ENCODE measurements at regions not wholly inside any gene's neighbourhood (a gene's known extent, or its start where the extent isn't known, plus 50 kb on each side); places are given as distances from the start of the nearest gene placed in this dataset.
"Not testable (repeated sequence)": the region's sequence is repeated elsewhere in the genome, so short reads cannot be mapped to it uniquely, and the experiment has no call there.

DNA sequence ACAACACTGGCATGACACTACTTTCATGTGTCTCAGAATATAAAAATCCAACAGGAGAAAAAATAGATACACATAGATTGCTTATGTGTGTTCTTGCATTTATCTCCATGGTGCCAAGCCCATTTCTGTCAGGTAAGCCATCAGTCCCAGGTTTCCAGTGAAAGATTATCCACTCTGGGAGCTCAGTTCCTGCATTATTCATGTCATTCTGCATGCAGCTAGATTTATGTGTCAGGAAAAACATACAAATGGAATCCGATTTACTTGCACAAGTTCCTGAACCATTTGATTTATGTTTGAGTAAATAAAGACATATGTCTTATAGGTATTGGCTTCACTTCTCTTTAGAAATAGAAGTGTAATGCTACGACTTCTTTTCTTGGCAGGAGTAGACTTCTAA lies 569.7 kb downstream of the KCNJ2 start:
- H3K4me3 ChIP-seq (ENCODE audit: low read depth, low read length), result no peak overlapping the region
- DNase-seq (ENCODE audit: low read depth), result no peak

DNA sequence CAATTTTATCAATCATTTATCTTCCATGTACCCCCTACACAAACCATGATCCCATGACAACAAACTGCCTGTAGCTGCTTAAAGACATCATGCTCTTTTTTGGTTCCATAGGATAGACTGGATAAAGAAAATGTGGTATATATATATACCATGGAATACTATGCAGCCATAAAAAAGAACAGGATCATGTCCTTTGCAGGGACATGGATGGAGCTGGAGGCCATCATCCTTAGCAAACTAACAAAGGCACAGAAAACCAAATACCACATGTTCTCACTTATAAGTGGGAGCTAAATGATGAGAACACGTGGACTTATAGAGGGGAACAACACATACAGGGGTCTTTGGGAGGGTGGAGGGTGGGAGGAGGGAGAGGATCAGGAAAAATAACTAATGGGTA lies 577.2 kb downstream of the KCNJ2 start:
- DNase-seq (ENCODE audit: low read depth); H3K4me3 ChIP-seq (ENCODE audit: low read depth, low read length): not testable (repeated sequence)

DNA sequence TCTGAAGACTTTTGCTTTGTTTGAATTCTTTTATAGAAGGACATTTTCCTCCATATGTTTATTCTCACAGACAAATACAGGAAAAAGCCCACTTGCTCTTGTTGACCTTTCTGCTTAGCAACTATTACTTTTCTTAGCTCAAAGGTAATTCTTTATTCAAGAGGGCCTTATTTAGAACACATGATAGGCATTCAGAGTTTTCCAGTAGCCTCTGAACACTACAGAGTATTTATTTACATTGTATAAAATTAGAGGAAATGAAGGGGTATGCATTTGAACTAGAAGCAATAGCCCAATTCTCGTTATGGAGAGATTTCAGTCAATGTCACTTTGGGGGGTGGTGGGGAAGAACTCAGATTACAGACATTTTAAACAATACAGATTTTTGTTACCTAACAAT lies 581.7 kb downstream of the KCNJ2 start:
- no peak for DNase-seq (ENCODE audit: low read depth)
- no peak overlapping the region for H3K4me3 ChIP-seq (ENCODE audit: low read depth, low read length)

DNA sequence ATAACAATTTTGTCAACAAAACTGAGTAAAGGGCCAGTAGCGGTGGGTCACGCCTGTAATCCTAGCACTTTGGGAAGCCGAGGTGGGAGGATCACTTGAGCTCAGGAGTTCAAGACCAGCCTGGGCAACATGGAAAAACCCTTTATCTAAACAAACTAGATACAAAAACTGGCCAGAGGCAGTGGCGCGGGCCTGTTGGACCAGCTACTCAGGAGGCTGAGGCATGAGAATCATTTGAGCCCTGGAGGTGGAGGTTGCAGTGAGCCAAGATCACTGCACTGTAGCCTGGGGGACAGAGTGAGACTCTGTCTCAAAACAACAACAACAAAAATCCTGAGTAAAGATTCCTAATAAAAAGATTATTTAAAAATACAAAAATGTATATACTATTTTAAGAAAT lies 583.1 kb downstream of the KCNJ2 start:
- DNase-seq (ENCODE audit: low read depth); H3K4me3 ChIP-seq (ENCODE audit: low read depth, low read length): not testable (repeated sequence)

DNA sequence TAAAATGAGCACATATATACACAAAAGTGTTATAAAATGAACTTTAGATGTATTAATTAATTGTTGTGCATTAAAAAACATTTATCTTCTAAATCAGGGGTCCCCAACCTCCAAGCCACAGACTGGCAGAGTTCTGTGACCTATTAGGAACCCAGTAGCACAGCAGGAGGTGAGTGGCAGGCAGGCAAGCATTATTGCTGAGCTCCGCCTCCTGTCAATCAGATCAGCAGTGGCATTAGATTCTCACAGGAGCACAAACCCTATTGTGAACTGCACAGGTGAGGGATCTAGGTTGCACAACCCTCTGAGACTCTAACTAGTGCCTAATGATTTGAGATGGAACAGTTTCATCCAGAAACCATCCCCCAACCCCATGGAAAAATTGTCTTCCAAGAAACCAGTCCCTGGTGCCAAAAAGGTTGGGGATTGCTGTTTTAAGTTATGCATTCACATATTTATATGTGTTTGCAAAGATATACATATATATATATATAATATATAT lies 583.7 kb downstream of the KCNJ2 start:
- H3K4me3 ChIP-seq (ENCODE audit: low read depth, low read length), result no peak overlapping the region
- no peak for DNase-seq (ENCODE audit: low read depth)

DNA sequence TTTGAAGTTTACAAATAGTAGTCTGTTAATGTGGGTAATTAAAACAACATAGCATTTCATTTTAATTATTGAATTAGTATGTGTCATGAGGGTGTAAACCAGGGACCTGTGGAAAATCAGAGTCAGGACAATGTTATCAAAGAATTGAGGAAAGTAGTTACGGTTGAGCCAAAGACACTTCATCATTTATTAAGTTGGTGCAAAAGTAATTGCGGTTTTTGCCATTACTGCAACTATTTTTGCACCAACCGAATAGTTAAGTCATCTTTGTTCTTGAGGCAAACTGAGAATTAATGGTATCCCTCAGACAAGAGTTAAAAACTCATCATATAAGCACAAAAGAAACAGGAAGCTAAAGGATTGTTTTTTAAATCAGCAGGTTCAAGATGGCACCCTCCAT lies 593.7 kb downstream of the KCNJ2 start:
- H3K4me3 ChIP-seq (ENCODE audit: low read depth, low read length), result no peak overlapping the region
- DNase-seq (ENCODE audit: low read depth), result no peak

DNA sequence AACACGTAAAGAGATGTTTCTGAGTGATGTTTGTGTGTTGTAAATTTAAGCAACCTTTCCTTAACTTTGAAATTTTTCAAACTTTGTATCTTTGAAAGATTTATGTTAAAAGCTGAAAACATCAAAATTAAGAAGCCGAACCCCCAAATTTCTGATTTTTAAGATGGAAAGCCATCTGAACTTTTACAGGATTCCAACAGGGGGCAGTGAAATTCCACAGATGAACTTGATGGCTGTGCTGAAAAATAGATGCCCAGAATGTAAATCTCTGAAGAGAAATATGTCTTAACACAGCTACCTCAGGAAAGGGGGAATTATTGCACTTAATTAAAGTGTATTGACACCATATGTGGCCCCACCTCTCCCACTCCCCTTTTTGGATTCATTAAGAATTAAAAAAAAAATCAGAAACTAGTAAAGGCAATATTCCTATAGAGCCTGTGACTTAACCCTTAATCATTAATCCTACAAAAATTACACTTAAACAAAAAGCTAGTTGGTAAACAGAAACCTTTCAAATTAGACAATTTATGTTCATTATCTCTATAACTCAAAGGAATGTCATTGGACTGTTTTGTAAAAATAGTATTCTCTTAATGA lies 597.9 kb downstream of the KCNJ2 start:
- peak; percentile 5 for DNase-seq (ENCODE audit: low read depth)
- no peak overlapping the region for H3K4me3 ChIP-seq (ENCODE audit: low read depth, low read length)

DNA sequence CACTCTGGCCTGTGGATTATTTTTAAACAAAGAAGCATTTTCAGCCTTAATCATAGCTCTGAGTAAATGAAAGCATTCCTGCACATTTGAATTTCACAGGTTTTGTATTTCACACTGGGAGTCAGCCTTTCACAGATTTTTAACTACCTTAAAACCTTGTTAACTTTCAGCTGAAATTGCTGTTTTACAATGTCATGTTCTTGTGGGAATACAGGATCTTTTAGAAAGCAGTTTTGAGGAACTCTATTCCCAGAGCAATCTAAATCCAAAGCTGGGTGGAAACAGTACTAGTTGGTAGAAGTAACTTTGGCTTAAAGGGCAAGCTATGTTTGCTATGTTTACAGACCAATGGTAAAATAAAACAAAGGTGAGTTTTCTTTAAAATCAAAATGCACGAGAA lies 600.6 kb downstream of the KCNJ2 start:
- H3K4me3 ChIP-seq (ENCODE audit: low read depth, low read length), result no peak overlapping the region
- DNase-seq (ENCODE audit: low read depth), result no peak

DNA sequence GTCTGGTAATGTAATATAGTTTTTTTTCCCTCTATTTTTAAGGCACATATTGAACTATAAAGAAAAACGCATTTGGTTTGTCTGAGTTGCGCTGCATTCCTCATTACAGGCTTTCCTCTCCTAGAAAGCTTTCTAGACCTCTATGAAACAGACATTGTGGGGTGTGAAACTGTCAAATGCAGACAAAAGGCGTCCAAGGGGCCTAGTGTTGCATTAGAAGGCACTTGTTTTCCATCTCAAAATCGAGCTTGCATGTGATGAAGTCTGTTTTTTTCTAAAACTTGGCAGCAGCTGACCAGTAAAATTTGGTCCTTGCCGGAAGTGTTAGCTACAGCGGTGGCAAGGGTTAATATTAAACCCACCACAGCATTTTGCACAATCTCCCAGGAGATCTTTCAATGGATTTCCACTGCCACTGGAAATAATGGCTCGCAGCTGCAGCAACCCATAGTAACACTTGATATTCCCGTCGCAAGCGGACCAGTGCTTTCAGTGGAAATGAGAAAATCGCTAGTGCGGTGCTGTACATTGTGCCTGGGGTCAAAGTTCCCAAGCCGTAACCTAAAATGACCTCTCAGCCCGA lies 602.6 kb downstream of the KCNJ2 start:
- DNase-seq (ENCODE audit: low read depth), result no peak
- H3K4me3 ChIP-seq (ENCODE audit: low read depth, low read length), result no peak overlapping the region

DNA sequence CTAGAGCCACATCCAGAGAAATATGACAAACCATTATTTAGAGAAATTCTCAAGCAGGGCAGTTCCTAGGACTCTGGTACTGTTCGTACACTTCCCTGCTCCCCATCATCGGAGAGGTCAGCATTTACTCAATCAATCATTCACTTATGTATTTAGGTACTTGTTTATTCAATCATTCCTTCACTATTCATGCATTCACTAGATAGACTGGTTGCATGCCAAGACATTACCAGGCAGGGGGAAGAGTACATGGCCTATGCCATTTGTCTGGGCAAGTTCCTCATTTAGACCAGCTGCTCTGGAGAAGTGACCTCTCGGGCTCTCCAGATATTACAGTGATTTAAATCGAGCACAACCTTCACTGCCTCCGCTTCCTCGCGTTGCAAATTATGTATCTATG lies 603.4 kb downstream of the KCNJ2 start:
- no peak overlapping the region for H3K4me3 ChIP-seq (ENCODE audit: low read depth, low read length)
- DNase-seq (ENCODE audit: low read depth), result no peak

DNA sequence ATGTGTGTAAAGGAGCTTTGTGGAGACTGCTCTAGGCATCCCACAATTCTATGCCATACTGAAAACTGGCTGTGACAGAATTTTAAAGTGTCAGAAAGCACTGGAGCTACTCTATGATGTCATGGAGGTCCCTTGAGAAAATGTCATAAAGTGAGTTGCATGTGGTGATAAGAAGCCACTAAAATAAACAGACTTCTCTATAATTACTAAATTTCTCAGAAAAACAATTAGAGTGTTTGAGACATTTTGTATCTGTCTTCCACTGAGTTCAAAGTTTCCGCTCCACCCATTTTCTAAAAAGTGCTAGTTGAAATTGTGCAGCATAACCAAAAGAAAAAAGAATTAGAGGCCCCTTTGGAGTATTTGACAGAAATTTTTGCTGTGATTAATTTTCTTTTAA lies 603.9 kb downstream of the KCNJ2 start:
- no peak overlapping the region for H3K4me3 ChIP-seq (ENCODE audit: low read depth, low read length)
- no peak for DNase-seq (ENCODE audit: low read depth)

DNA sequence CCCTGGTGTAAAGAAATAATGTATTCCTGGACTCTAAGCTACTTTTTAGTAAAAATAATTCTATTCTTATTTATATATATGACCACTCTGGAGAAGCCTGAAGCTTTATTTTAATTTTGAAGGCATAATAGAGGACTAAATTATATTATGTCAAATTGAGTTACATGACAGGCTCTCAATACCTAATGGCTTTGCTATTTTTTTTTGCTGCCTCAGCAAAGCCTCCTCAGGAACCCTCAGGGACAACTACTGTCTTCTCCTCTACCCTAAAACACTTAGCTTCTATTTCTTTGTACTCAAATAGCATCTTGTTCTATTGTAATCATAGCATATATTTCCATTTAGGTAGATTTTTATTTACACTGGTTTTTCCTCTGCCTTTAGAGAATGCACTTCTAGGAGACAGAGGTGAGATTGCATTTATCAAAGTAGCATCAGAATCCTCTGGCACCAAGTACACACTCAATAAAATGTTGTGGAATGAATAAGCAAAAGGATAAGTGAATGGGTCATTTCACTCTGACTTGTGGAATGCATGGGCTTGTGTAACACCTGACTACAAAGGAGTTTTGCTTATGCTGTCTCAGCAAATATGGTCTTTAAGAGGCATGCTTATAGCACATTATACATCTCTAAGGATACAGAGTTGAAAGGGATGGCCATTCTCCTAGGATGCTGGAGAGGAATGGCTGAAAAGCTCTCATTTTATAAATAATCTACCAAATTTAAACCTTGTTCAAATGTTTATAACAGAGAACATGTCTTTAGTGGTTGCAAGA lies 605.2 kb downstream of the KCNJ2 start:
- no peak for DNase-seq (ENCODE audit: low read depth)
- H3K4me3 ChIP-seq (ENCODE audit: low read depth, low read length), result no peak overlapping the region

DNA sequence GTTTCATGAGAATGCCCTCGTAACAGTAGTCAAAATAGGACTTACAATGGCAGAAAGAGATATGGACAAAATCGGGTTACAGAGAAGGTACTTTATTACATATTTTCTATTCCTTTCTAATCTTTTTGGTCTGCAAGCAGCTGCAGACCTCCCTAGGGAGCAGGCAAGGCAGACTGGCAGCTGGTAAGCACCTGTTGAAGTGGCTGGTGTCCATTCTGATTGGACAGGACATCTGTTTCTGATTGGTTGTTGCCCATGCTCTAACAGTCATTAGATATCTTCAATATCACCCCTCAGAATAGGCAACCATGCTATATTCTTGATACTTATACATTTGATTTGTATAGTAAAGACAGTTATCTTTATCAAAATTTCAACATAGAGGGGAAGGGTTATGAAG lies 606.3 kb downstream of the KCNJ2 start:
- DNase-seq (ENCODE audit: low read depth), result peak; percentile 19
- H3K4me3 ChIP-seq (ENCODE audit: low read depth, low read length), result no peak overlapping the region

DNA sequence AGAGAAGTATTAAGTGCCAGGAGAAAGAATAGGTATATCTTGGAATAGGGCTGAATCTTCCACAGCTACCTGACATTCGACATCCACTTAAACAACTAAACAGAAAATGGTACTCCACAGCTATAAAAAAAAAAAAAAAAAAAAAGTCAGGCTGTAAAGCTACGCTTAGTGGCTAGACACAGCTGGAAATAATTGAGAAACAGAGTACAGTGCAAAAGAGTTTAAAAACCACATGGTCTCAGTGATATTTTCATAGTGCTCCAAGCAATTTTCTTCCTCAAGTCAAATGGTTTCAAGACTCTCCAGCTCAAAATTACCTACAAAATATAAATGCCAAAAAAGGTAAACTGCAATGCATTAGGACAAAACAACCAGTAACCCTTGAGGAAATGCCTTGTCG lies 607.1 kb downstream of the KCNJ2 start:
- H3K4me3 ChIP-seq (ENCODE audit: low read depth, low read length), result no peak overlapping the region
- DNase-seq (ENCODE audit: low read depth), result no peak

DNA sequence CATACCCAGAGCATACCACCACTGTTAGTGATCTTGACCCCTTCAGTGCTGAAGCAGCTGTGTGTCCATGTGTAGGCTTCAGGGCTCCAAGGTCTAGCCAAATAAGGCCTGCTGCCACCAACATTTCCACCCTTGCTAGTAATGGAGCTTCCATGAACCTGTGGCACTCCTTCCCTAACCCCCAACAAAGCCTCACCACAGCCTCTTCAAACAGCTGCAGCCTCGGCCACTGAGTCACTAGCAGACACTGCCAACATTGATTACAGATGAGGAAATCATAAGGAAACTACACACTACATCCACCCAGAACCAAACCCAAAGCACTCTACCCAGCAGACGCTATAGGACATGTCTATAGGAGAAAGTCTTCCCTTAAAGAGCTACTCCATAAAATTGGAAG lies 610.7 kb downstream of the KCNJ2 start:
- no peak overlapping the region for H3K4me3 ChIP-seq (ENCODE audit: low read depth, low read length)
- peak; percentile 10 for DNase-seq (ENCODE audit: low read depth)

DNA sequence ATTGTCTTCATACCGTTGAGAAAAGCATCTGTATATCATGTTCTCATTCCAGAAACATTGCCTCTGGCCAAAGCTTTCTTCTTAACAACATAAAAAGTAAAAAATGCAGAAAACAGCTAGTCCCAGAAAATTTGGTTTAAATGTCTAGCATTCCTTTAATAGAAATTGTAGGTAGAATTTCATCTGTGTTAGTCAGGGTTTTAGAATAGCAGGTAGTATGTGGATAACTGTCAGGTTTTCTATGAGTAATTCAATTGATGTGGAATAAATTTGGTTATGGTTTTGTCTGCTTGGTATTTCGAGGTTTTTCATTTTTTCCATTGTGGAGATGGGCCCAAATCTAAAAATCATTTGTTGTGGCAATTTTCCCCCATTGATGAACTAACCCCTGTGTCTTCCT lies 616.7 kb downstream of the KCNJ2 start:
- H3K4me3 ChIP-seq (ENCODE audit: low read depth, low read length), result no peak overlapping the region
- no peak for DNase-seq (ENCODE audit: low read depth)

DNA sequence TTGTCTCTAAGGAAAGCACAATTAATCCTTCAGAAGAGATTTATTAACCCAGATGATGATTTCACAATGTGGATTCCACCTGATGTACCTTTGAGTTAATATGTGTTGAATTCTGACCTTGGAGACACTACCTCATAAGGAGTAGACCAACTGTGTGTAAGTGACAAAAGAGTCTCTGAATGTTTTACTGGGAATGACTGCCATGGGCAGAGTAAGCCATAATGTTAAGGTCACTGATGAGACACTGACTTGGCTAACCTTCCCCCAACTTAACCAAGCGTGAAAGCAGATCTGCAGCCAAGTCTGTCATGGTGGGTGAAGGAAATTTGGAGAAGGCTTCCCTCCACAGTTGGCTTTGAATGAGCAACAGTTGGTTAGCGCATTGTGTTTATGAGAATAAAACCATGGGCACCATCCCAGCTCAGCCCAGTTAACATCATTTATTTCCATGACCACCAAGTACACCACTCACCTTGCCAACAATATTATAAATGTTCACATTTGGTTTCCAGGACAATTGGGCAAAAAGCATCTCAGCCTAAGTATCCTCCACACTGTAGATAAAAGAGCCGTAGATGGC lies 618.5 kb downstream of the KCNJ2 start:
- no peak overlapping the region for H3K4me3 ChIP-seq (ENCODE audit: low read depth, low read length)
- DNase-seq (ENCODE audit: low read depth), result no peak

DNA sequence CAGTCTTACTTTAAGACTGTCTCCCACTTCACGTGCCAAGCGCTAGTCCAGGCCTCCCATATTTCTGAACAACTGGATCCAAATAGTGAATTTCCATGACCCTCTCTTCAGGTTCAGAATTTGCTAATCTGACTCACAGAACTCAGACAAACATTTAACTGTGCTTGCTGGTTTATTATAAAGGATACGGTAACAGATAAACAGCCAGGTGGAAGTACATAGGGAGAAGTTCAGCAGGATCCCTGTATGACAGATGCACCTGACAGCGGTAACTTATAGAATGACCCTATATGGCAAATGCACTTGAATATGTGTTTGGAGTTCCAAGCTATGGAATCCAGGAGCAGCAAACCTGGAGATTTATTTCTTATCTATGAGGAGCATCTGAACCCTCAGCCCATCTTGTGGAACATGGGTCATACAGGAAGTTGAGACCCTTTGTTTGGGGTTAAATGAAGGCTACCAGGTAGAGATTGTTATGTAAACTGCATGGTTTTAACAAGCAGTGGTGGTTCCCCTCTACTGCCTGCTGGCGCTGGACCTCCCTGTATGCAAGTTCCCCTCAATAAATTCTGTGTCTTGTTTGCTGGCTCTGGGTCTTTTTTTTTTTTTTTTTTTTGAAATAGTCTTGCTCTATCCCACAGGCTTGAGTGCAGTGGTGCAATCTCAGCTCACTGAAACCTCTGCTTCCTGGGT lies 622.6 kb downstream of the KCNJ2 start:
- H3K4me3 ChIP-seq (ENCODE audit: low read depth, low read length), result no peak overlapping the region

DNA sequence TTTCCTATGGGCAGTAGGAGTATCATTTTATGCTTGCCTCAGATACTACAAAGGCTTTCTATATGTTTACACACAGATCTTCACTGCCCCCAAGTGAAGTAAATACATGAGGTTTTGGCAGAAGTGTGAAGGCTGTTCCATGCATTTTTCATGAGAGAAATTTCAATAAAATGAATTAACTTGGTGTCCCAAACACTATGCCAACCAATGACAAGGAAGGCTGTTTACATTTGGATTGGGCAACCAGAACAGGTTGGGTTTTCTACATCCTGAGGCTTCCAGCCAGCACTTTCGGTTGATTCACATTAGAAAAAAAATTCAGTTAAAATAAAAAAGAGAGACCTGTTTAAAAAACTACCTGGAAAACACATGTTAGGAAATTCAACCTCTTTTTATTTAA lies 625.4 kb downstream of the KCNJ2 start:
- no peak overlapping the region for H3K4me3 ChIP-seq (ENCODE audit: low read depth, low read length)
- no peak for DNase-seq (ENCODE audit: low read depth)

More for the DNA sequence above, 622.6 kb downstream of the KCNJ2 start:
- no peak for DNase-seq (ENCODE audit: low read depth)

DNA sequence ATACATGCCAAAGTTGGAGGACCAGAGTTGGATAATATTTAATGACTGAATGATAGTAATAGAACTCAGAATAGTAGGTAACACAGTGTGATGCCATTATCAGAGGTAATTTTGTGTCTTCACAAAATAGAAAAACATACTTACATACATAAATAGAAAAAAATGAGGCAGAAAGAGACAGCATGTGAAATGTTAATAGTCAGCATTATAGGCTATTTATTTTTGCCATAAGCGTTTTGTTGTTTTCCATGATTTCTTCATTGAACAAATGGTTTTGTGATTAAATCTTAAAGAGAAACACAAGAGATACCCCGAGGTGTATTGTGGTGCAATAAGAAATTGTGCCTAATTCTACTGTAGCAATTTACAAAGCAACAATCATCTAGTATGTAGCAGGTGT lies 626.3 kb downstream of the KCNJ2 start:
- no peak overlapping the region for H3K4me3 ChIP-seq (ENCODE audit: low read depth, low read length)
- no peak for DNase-seq (ENCODE audit: low read depth)

Data from skeletal muscle cell (primary cell).